Activated naive CD8-positive, alpha-beta T cell treated with anti-CD3 and anti-CD28 coated beads, Interleukin-2, amount 50 U/mL, for 24 hours (primary cell): ENCODE measurements at regions not wholly inside any gene's neighbourhood (a gene's known extent, or its start where the extent isn't known, plus 50 kb on each side); places are given as distances from the start of the nearest gene placed in this dataset.

Source experiments
- ATAC-seq: fragments of 150-1000 bp; cut with Tn5 transposase; one replicate; pipeline ENCODE4 v1.10.0; 2021
- DNase-seq: peaks from one replicate; pipeline ENCODE4 v3.0.0; 2021
- H3K27ac Mint-ChIP-seq: one replicate; pipeline ENCODE4 v1.8.0; 2021; ENCODE audit warnings: mild to moderate bottlenecking, mixed read lengths
- H3K27me3 Mint-ChIP-seq: one replicate; pipeline ENCODE4 v1.8.0; 2021; ENCODE audit warnings: mixed read lengths
- H3K36me3 Mint-ChIP-seq: one replicate; pipeline ENCODE4 v1.8.0; 2021; ENCODE audit warnings: low read depth, mixed read lengths
- H3K4me1 Mint-ChIP-seq: one replicate; pipeline ENCODE4 v1.8.0; 2021; ENCODE audit warnings: mixed read lengths
- H3K4me3 Mint-ChIP-seq: one replicate; pipeline ENCODE4 v1.8.0; 2021; ENCODE audit warnings: mild to moderate bottlenecking, moderate library complexity, mixed read lengths
- H3K9me3 Mint-ChIP-seq: one replicate; pipeline ENCODE4 v1.8.0; 2021; ENCODE audit warnings: mixed read lengths

DNA sequence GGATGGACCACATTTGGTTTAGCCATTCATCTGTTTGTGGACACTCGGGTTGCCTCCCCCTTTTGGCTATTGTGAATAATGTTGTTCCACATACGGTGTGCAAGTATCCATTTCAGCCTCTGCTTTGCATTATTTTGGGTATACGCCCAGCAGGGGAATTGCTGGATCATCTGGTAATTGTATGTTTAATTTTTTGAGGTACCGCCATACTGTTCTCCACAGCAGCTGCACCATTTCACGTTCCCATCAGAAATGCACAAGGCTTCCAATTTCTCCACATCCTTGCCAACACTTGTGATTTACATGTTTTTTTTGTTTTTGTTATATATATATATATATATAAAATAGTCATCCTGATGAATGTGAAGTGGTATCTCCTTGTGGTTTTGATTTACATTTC lies 54.6 kb upstream of the TWIST2 start:
- ATAC-seq (no peak), DNase-seq (no peak)
- no peaks in the 10 kb centered on the region for H3K9me3 Mint-ChIP-seq
- no peaks in the 10 kb centered on the region for H3K4me1 Mint-ChIP-seq
- H3K27ac Mint-ChIP-seq = no peak overlapping the region
- no peak overlapping the region for H3K4me3 Mint-ChIP-seq
- no peaks in the 10 kb centered on the region for H3K36me3 Mint-ChIP-seq
- peaks cover 3% of the 10 kb centered on the region for H3K27me3 Mint-ChIP-seq

DNA sequence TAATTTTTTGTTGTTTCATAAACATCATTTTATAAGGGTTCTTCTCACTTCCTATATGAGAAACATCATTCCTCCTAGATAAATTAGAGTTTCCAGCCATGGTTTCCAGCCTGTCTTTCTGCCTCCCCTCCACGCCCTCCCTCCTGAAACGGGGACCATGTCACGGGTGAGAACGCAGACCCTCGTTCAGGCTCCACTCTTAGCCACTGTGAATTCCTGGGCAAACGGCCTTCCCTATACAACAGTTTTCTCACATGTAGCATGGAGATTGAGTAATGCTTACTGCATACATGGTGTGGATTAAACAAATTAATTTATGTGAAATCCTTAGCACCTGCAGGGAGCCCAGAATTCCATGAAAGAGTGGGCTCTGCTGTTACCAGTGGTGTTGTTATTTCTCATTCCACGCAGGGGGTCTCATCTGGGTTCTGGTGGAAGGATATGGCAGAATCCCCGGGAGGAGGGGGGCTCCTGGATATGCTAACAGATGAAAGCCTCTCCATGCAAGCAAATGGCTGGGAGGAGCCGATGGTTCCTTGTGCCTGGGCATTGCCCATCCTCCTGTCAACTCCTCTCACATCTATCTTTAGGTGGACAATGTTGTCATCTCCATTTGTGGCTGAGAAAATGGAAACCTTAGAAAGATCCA lies 54.0 kb upstream of the TWIST2 start:
- Mint-ChIP-seq H3K4me3 (no peak overlapping the region), H3K27me3 (peaks cover 3% of the 10 kb centered on the region), H3K27ac (no peak overlapping the region), H3K36me3 (no peaks in the 10 kb centered on the region), H3K9me3 (no peaks in the 10 kb centered on the region), H3K4me1 (no peaks in the 10 kb centered on the region)
- ATAC-seq = no peak
- DNase-seq = no peak

DNA sequence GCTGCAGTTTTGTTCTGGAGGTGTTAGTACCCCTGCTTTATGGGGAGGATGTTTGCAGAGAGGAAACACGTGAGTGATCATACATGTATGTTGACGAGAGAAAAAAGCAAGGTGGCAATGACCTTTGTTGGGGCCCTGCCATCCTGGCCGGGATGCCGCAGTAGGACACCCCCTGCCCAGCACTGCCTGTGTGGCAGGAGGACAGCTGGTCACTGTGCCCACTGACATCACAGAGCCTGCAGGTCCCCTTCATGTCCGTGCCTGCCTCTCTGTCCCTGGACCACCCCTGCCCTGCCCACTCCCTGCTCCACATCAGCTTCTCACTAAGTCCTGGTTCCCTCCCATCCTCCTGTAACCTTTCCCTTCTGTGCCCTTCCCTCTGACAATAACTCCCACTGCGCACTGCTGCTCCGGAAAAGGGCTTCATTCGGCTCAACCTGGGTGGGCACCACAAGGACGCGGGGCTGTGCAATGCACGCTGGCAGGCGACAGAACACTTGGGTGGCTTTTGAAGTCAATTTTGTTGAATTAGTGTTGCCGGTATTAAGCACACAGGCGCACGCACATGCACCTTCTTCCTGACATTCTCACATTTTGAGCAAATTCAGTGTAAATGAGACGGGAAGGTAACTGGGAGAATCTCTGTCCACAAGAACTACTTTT lies 51.5 kb upstream of the TWIST2 start:
- Mint-ChIP-seq H3K27ac (no peak overlapping the region), H3K36me3 (no peaks in the 10 kb centered on the region), H3K4me1 (no peaks in the 10 kb centered on the region), H3K27me3 (peaks cover 7% of the 10 kb centered on the region), H3K4me3 (no peak overlapping the region), H3K9me3 (no peaks in the 10 kb centered on the region)
- ATAC-seq (no peak), DNase-seq (no peak)

DNA sequence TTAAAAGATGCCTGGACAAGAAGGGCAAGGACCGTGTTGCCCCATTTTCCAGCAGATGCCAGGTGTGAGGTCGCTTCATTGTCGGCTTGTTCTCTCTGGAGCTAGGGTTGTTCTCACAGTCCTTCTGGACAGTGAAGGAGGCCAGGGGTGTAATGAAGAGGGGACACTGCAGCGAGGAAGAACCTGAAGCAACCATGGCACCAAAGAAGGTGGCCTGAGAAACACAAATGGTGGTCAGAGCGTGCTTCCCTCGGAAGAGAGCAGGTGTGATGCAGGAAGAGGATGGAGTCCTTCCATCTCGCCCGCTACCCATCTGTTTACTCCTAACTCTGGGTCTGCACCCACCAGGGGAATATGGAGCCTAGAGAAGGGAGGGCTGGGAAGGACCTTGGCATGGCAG lies 50.3 kb upstream of the TWIST2 start:
- no peak for ATAC-seq
- Mint-ChIP-seq H3K27me3 (peaks cover 9% of the 10 kb centered on the region), H3K4me1 (no peaks in the 10 kb centered on the region)

More for the DNA sequence above, 50.3 kb upstream of the TWIST2 start:
- H3K4me3 Mint-ChIP-seq = no peak overlapping the region
- no peak for DNase-seq
- no peak overlapping the region for H3K27ac Mint-ChIP-seq
- H3K9me3 Mint-ChIP-seq = no peaks in the 10 kb centered on the region
- H3K36me3 Mint-ChIP-seq = no peaks in the 10 kb centered on the region
